ENCODE measurements at regions not wholly inside any gene's neighbourhood (a gene's known extent, or its start where the extent isn't known, plus 50 kb on each side); places are given as distances from the start of the nearest gene placed in this dataset. TPM values are rescaled to one million over a fixed set of nuclear protein-coding genes. Genes with fewer than 3 reads are reported as not detected.
"Not testable (repeated sequence)": the region's sequence is repeated elsewhere in the genome, so short reads cannot be mapped to it uniquely, and the experiment has no call there.

DNA sequence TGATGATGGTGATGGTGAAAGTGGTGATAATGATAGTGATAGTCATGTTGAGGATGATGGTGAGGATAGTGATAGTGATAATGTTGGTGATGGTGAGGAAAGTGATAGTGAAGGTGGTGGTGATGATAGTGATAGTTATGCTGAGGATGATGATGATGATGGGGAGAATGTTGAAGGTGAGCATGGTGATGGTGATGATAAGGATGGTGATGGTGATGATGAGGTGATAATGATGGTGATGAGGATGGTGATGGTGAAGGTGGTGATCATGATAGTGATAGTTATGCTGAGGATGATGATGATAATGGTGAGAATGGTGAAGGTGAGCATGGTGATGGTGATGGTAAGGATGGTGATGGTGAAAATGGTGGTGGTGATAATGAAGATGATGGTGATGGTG lies 64.9 kb upstream of the ZNF337 start:
- Mint-ChIP-seq H3K4me1 (ENCODE audit: low read depth) (no peaks in the 10 kb centered on the region), H3K27ac (no peak overlapping the region), H3K9me3 (no peaks in the 10 kb centered on the region), H3K4me3 (no peak overlapping the region), H3K27me3 (ENCODE audit: insufficient read depth) (peaks cover 4% of the 10 kb centered on the region; the same call in 1 of the 2 replicates), H3K36me3 (ENCODE audit: low read depth) (no peaks in the 10 kb centered on the region)
- DNase-seq, result no peak
- no peak for TF ChIP-seq CTCF (IDR thresholded peaks at IDR 0.05)

- not testable (repeated sequence) for H3K27ac Mint-ChIP-seq; H3K4me1 Mint-ChIP-seq (ENCODE audit: low read depth); H3K27me3 Mint-ChIP-seq (ENCODE audit: insufficient read depth); H3K9me3 Mint-ChIP-seq; DNase-seq; H3K36me3 Mint-ChIP-seq (ENCODE audit: low read depth); H3K4me3 Mint-ChIP-seq
Measured at GRCh38 chr20:25761046-25761445, 64.4 kb upstream of the ZNF337 start.

GRCh38 chr20:25750765-25751696 lies 54.4 kb upstream of the ZNF337 start:
- Mint-ChIP-seq H3K4me3 (peak overlapping the region; percentile 86; the same call in 1 of the 2 replicates), H3K4me1 (ENCODE audit: low read depth) (peaks cover 16% of the 10 kb centered on the region; the same call in 1 of the 2 replicates), H3K27me3 (ENCODE audit: insufficient read depth) (no peaks in the 10 kb centered on the region; the same call in 1 of the 2 replicates), H3K9me3 (no peaks in the 10 kb centered on the region), H3K36me3 (ENCODE audit: low read depth) (no peaks in the 10 kb centered on the region), H3K27ac (peak overlapping the region; percentile 56; the same call in 1 of the 2 replicates)
- no peak for TF ChIP-seq CTCF (IDR thresholded peaks at IDR 0.05)
- peak; percentile 32 for DNase-seq

DNA sequence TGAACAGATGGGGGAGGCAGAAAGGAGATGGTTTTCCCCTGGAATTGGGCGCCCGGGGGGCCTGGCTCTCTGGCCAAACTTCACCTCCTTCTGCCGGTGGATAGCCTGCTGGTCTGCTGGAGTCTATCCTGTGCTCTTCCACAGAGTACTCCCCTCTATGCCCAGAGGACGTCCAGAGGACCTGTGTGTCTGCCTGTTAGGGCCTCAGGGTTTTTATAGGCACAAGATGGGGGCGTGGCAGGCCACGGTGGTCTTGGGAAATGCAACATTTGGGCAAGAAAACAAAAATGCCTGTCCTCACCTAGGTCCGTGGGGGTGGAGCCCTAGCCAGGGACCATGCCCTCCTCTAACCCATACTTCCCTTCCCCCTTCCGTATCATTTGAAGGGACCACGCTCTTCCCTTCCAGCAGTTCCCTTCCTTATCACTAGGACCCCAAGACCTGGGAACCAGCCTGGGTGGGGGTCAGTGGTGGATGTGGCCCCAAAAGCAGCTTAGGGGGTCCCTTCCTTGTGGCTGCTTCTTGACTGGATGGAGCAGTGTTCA lies 53.6 kb upstream of the ZNF337 start:
- H3K27me3 Mint-ChIP-seq (ENCODE audit: insufficient read depth), result no peaks in the 10 kb centered on the region; the same call in 1 of the 2 replicates
- H3K4me3 Mint-ChIP-seq, result peak overlapping the region; percentile 86; the same call in 1 of the 2 replicates
- TF ChIP-seq CTCF (IDR thresholded peaks at IDR 0.05), result no peak
- H3K4me1 Mint-ChIP-seq (ENCODE audit: low read depth), result peaks cover 16% of the 10 kb centered on the region; the same call in 1 of the 2 replicates
- no peak for DNase-seq
- H3K36me3 Mint-ChIP-seq (ENCODE audit: low read depth), result no peaks in the 10 kb centered on the region
- peak overlapping the region; percentile 56; the same call in 1 of the 2 replicates for H3K27ac Mint-ChIP-seq
- no peaks in the 10 kb centered on the region for H3K9me3 Mint-ChIP-seq

DNA sequence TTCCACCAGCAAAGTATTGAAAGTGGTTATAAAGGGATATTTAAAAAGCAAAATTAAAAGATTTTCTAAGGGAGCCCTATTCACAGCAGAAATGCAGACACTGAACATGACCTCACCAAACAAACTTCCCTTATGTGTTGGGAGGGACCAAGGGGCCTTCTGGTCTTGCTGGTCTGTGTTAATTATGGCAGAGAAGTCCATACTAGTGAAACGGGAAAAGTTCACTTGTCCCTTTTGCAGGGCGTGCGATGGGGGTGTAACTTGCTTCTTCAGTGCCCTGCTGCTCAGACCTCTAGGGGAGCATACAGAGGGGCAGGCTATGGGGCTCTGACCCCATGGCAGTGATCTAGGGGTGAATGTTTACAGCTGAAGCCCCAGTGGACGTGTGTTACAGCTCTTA lies 53.0 kb upstream of the ZNF337 start:
- Mint-ChIP-seq H3K27me3 (ENCODE audit: insufficient read depth) (no peaks in the 10 kb centered on the region; the same call in 1 of the 2 replicates), H3K9me3 (no peaks in the 10 kb centered on the region), H3K27ac (no peak overlapping the region), H3K36me3 (ENCODE audit: low read depth) (no peaks in the 10 kb centered on the region), H3K4me1 (ENCODE audit: low read depth) (peaks cover 16% of the 10 kb centered on the region; the same call in 1 of the 2 replicates), H3K4me3 (no peak overlapping the region)
- DNase-seq, result no peak
- no peak for TF ChIP-seq CTCF (IDR thresholded peaks at IDR 0.05)

Small RNA genes lying in the stretch of these regions (microRNA-seq; reads per million reads assigned to microRNA genes)
- gene MIR663A, result not detected

Measured in HFFc6 (cell line).